WI38 (cell line): ENCODE measurements at regions not wholly inside any gene's neighbourhood (a gene's known extent, or its start where the extent isn't known, plus 50 kb on each side); places are given as distances from the start of the nearest gene placed in this dataset.

Experiments
- H3K4me3 ChIP-seq: 2 replicates; pipeline ENCODE4 v1.5.1; 2011; ENCODE audit warnings: low read depth, mild to moderate bottlenecking, control low read depth, low read length
- TF ChIP-seq, protein P1 (sequence below): IDR thresholded peaks from 2 replicates; pipeline ENCODE4 v1.5.1; 2012; ENCODE audit warnings: low read depth, mild to moderate bottlenecking, control low read depth, low read length

DNA sequence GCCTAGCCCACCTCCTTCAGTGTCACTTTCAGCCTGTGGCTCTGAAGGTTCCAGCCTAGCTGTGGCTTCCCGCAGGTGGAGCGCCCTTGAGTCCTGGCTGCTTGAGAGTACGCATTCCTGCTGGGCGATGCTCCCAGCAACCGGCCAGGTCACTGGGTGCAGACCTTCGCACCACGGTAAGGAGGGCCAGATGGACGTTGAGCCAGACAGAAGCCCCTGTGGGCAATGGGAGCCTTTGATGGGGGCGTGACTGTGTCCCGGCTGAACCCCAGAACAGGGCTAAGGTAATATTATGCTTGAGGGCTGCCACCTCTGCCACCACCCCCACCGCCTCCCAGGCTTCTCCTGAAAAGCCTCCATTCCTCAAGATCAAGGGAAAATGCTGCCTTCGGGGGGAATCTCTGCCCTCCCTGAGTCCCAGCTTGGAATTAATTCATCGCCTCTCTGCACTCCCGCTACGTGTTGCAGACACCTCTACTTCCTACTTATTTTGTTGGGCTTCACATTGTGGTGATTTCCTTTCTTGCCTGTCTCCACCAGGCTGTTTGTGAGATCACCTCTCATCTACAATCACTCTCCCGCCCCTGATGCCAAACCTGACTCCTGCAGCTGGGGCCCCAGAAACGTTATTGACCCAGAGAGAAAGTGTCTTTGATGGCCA lies 144.9 kb upstream of the NECTIN1 start:
- H3K4me3 ChIP-seq: no peak overlapping the region
- TF ChIP-seq, protein P1, sequence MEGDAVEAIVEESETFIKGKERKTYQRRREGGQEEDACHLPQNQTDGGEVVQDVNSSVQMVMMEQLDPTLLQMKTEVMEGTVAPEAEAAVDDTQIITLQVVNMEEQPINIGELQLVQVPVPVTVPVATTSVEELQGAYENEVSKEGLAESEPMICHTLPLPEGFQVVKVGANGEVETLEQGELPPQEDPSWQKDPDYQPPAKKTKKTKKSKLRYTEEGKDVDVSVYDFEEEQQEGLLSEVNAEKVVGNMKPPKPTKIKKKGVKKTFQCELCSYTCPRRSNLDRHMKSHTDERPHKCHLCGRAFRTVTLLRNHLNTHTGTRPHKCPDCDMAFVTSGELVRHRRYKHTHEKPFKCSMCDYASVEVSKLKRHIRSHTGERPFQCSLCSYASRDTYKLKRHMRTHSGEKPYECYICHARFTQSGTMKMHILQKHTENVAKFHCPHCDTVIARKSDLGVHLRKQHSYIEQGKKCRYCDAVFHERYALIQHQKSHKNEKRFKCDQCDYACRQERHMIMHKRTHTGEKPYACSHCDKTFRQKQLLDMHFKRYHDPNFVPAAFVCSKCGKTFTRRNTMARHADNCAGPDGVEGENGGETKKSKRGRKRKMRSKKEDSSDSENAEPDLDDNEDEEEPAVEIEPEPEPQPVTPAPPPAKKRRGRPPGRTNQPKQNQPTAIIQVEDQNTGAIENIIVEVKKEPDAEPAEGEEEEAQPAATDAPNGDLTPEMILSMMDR: no peak

DNA sequence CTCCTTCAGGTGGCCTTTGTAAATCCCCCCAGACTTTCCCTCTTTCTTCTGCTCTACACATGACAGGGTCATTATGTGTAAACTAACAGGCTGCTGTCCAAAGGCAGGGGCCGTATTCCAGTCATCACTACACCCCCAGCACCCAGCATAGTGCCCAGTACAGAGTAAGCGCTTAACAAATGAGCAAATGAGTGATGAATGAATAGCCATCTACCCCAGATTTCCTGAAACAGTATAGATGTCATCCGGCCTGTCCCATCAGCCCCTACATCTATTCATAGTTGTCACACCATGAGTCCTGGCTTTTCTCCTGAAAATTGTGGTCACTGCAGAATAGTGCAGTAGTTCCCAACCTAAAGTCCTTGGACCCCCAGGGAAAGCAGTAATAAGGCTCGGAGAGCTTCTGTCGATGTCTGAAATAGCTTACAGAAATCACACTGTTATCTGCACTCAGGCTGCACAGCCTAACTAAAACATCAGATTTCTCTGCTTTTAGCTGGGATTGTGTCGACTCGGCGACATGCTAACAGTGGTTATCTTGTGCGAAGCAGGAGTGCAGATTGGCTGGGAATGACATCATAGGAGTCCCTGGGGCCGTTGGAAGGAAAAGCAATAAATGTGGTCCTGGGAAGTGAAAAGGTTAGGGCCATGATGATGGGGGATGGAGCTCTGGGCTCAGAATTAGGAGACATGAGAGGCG lies 143.8 kb upstream of the NECTIN1 start:
- H3K4me3 ChIP-seq: no peak overlapping the region
- TF ChIP-seq, protein P1: no peak

DNA sequence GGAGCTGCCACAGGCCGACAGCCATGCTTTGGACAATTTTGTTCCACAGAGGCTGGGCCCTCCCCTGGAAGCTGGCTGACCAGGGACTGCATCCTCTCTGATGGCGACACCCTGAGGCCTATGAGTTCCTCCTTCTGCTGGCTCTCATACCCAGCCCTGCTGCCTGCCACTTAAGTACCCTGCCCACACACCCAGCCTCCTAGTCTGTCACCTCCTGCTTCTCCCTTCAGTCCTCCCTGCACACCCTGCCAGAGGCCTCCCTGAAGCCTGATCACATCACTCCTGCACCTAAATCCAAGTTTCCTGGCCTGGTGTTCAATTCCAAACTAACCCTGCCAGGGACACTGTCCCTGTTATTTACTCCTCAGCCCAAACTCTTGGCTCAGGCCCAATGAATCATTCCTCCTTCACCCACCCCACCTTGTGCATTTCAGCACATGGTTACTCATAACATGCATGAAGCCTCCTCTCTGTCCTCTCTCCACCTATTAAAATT lies 136.7 kb upstream of the NECTIN1 start:
- H3K4me3 ChIP-seq: no peak overlapping the region
- TF ChIP-seq, protein P1: no peak

DNA sequence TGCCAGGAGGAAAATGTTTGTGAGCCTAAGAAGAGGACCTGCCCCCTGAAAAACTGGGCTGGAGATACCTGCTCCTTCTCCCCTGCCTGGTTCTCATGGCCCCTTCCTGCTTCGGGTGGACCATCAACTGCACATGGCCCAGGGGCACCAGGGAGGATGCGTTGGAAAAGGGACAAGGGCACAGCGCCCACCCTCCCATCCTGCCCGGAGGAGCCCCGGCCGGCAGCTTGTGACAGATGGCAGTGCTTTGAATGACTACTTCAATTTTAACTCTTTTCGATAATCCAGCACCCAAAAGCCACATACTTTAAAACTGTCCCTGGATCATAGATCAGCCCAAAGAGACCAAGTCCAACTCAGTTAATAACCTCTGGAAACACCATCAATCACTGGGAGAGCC lies 135.8 kb upstream of the NECTIN1 start:
- TF ChIP-seq, protein P1: no peak
- no peak overlapping the region for H3K4me3 ChIP-seq

DNA sequence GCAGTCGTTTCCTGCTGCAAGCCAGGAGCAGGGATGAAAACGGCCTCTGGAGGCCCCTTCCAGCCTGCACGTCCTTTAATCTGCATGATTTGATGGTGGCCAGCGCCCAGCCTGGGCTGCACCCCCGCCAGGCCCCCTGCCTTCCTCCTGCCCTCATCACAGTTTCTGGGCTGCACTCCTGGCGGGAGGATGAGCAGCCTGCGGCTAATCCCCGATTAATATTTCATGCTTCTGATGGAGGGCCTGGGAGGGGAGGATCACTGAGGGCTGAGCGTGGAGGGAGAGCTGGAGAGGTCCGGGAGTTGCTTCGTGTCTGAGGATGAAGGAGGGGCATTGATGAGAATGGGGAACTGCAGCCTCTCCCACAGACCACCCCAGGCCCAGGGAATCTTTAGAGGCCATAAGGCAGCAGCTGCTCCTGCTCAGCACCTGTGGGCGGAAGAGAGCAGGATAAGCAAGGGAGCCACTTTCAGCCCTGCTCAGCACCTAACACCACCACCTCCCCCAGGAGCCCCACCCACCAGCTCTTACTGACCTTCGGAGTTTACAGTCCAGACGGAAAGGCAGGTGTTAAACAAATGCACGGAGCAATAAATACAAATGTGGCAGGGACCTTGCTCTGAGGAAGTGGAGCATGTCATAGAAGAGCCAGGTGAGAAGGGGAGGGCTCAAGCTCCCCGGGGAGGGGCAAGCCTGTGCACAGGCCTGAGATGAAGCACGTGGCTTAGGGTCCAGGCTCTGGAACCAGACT lies 135.0 kb upstream of the NECTIN1 start:
- H3K4me3 ChIP-seq: no peak overlapping the region
- TF ChIP-seq, protein P1: no peak

DNA sequence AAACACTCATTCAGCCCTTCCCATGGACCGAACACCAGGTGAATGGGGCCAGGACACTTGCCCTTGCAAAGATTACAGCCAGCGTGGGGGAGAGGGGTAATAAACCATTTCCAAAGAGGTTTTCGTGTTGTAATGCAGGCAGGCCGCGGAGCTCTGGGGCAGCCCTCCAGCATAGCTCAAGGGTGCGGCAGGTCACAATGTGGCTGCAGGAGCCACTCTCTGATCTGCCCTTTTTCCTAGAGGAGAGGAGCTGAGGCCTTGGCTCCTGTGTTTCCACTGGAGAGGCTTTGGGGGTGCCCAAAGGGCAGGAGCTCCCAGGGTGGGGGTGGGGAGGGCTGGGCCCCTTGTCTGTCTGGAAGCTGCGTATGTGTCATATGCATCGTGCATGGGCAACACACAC lies 134.2 kb upstream of the NECTIN1 start:
- no peak overlapping the region for H3K4me3 ChIP-seq
- TF ChIP-seq, protein P1: no peak
